Ishikawa (cell line): ENCODE measurements at regions not wholly inside any gene's neighbourhood (a gene's known extent, or its start where the extent isn't known, plus 50 kb on each side); places are given as distances from the start of the nearest gene placed in this dataset.

Experiments
- CEBPB ChIP-seq: IDR thresholded peaks from 2 replicates; pipeline ENCODE4 v1.6.1; 2012
- CREB1 ChIP-seq: IDR thresholded peaks from 2 replicates; pipeline ENCODE4 v1.6.1; 2012; ENCODE audit warnings: low read depth
- EGR1 ChIP-seq: IDR thresholded peaks from 2 replicates; pipeline ENCODE4 v1.6.1; 2012
- EP300 ChIP-seq: IDR thresholded peaks from 2 replicates; pipeline ENCODE4 v1.6.1; 2012; ENCODE audit warnings: borderline replicate concordance
- FOXM1 ChIP-seq: IDR thresholded peaks from 2 replicates; pipeline ENCODE4 v1.6.1; 2012; ENCODE audit warnings: low read depth, borderline replicate concordance
- MAX ChIP-seq: IDR thresholded peaks from 2 replicates; pipeline ENCODE4 v1.6.1; 2012
- NFIC ChIP-seq: IDR thresholded peaks from 2 replicates; pipeline ENCODE4 v1.6.1; 2012
- RAD21 ChIP-seq: IDR thresholded peaks from 2 replicates; pipeline ENCODE4 v1.6.1; 2012; ENCODE audit warnings: low read depth
- REST ChIP-seq: IDR thresholded peaks from 2 replicates; pipeline ENCODE4 v1.6.1; 2012; ENCODE audit warnings: low read depth, mild to moderate bottlenecking
- TAF1 ChIP-seq: IDR thresholded peaks from 2 replicates; pipeline ENCODE4 v1.6.1; 2012; ENCODE audit warnings: low read depth, mild to moderate bottlenecking
- TCF12 ChIP-seq: IDR thresholded peaks from 2 replicates; pipeline ENCODE4 v1.6.1; 2012; ENCODE audit warnings: low read depth
- TEAD4 ChIP-seq: IDR thresholded peaks from 2 replicates; pipeline ENCODE4 v1.6.1; 2012
- USF1 ChIP-seq: IDR thresholded peaks from 2 replicates; pipeline ENCODE4 v1.6.1; 2012
- YY1 ChIP-seq: IDR thresholded peaks from 2 replicates; pipeline ENCODE4 v1.6.1; 2012; ENCODE audit warnings: low read depth
- ZBTB7A ChIP-seq: IDR thresholded peaks from 2 replicates; pipeline ENCODE4 v1.6.1; 2012; ENCODE audit warnings: low read depth

GRCh38 chr3:124353691-124354090 is 361.8 kb upstream of the ROPN1 start:
- no peak for TF ChIP-seq YY1
- TF ChIP-seq RAD21, result no peak
- no peak for TF ChIP-seq FOXM1

GRCh38 chr3:124354150-124354549 is 362.2 kb upstream of the ROPN1 start:
- TF ChIP-seq FOXM1 (no peak), CEBPB (no peak), MAX (no peak), USF1 (no peak), CREB1 (no peak), RAD21 (no peak), ZBTB7A (no peak), REST (no peak), TEAD4 (no peak), YY1 (no peak), EGR1 (no peak), NFIC (no peak), TAF1 (no peak), EP300 (no peak), TCF12 (no peak)

- TF ChIP-seq TAF1, result no peak
- TF ChIP-seq ZBTB7A, result no peak
- TF ChIP-seq MAX, result no peak
- no peak for TF ChIP-seq YY1
- TF ChIP-seq NFIC, result no peak
- TF ChIP-seq USF1, result no peak
- TF ChIP-seq RAD21, result no peak
- no peak for TF ChIP-seq CEBPB
- TF ChIP-seq EGR1, result no peak
- no peak for TF ChIP-seq REST
- no peak for TF ChIP-seq TEAD4
Observed at GRCh38 chr3:124358156-124358555, 366.2 kb upstream of the ROPN1 start.

GRCh38 chr3:124360155-124360554 is 368.2 kb upstream of the ROPN1 start:
- no peak for TF ChIP-seq USF1
- TF ChIP-seq REST, result no peak
- no peak for TF ChIP-seq FOXM1
- TF ChIP-seq ZBTB7A, result no peak
- TF ChIP-seq EP300, result no peak

- no peak for TF ChIP-seq REST
- TF ChIP-seq USF1, result no peak
- no peak for TF ChIP-seq TCF12
- TF ChIP-seq EP300, result no peak
- TF ChIP-seq NFIC, result no peak
- TF ChIP-seq ZBTB7A, result no peak
- TF ChIP-seq MAX, result no peak
- TF ChIP-seq TAF1, result no peak
- TF ChIP-seq RAD21, result no peak
- TF ChIP-seq YY1, result no peak
- TF ChIP-seq CEBPB, result no peak
- TF ChIP-seq FOXM1, result no peak
- TF ChIP-seq EGR1, result no peak
Observed at GRCh38 chr3:124360563-124360962, 368.6 kb upstream of the ROPN1 start.
